MV-4-11 (cell line): ENCODE measurements at regions not wholly inside any gene's neighbourhood (a gene's known extent, or its start where the extent isn't known, plus 50 kb on each side); places are given as distances from the start of the nearest gene placed in this dataset.

ENCODE experiments used
- DNase-seq: peaks from one replicate; lab custom pipeline; 2025; lab: John Stamatoyannopoulos, UW

GRCh38 chr11:104529906-104530305 lies 366.0 kb upstream of the PDGFD start:
- no peak for DNase-seq

GRCh38 chr11:104529213-104529612 lies 365.3 kb upstream of the PDGFD start:
- no peak for DNase-seq

- DNase-seq: no peak
Measured at GRCh38 chr11:104526006-104526405, 362.1 kb upstream of the PDGFD start.

- DNase-seq: no peak
Measured at GRCh38 chr11:104525416-104525815, 361.5 kb upstream of the PDGFD start.

- DNase-seq: no peak
Measured at GRCh38 chr11:104524254-104524653, 360.3 kb upstream of the PDGFD start.

- DNase-seq: no peak
Measured at GRCh38 chr11:104523611-104524010, 359.7 kb upstream of the PDGFD start.

GRCh38 chr11:104522650-104523049 lies 358.7 kb upstream of the PDGFD start:
- DNase-seq: no peak

GRCh38 chr11:104522123-104522522 lies 358.2 kb upstream of the PDGFD start:
- DNase-seq: no peak

GRCh38 chr11:104510169-104510568 lies 346.2 kb upstream of the PDGFD start:
- no peak for DNase-seq

- DNase-seq: no peak
Measured at GRCh38 chr11:104490182-104490581, 326.2 kb upstream of the PDGFD start.

- no peak for DNase-seq
Measured at GRCh38 chr11:104488561-104488960, 324.6 kb upstream of the PDGFD start.

- no peak for DNase-seq
Measured at GRCh38 chr11:104487046-104487806, 323.3 kb upstream of the PDGFD start.

GRCh38 chr11:104484804-104485554 lies 321.0 kb upstream of the PDGFD start:
- DNase-seq: no peak

GRCh38 chr11:104476898-104477297 lies 313.0 kb upstream of the PDGFD start:
- DNase-seq: no peak

GRCh38 chr11:104476454-104476853 lies 312.5 kb upstream of the PDGFD start:
- no peak for DNase-seq

- DNase-seq: no peak
Measured at GRCh38 chr11:104467404-104467803, 303.5 kb upstream of the PDGFD start.

GRCh38 chr11:104465321-104465720 lies 301.4 kb upstream of the PDGFD start:
- DNase-seq: no peak

- DNase-seq: no peak
Measured at GRCh38 chr11:104464691-104465090, 300.7 kb upstream of the PDGFD start.

GRCh38 chr11:104462341-104462740 lies 298.4 kb upstream of the PDGFD start:
- DNase-seq: peak; percentile 13

- DNase-seq: no peak
Measured at GRCh38 chr11:104451197-104451893, 287.4 kb upstream of the PDGFD start.

GRCh38 chr11:104443387-104443786 lies 279.4 kb upstream of the PDGFD start:
- no peak for DNase-seq

GRCh38 chr11:104442321-104442720 lies 278.4 kb upstream of the PDGFD start:
- DNase-seq: peak; percentile 77

- DNase-seq: no peak
Measured at GRCh38 chr11:104435494-104435893, 271.5 kb upstream of the PDGFD start.
